ENCODE measurements at regions not wholly inside any gene's neighbourhood (a gene's known extent, or its start where the extent isn't known, plus 50 kb on each side); places are given as distances from the start of the nearest gene placed in this dataset.

- H3K4me1 ChIP-seq (ENCODE audit: control insufficient read depth, insufficient read depth, low read length, unreplicated experiment), result no peaks in the 10 kb centered on the region
- no peak overlapping the region for H2AFZ ChIP-seq (ENCODE audit: low read length, unreplicated experiment)
- H3K4me3 ChIP-seq (ENCODE audit: low read depth, low read length), result no peak overlapping the region
- H3K79me2 ChIP-seq (ENCODE audit: control insufficient read depth, insufficient read depth, low read length, unreplicated experiment), result no peaks in the 10 kb centered on the region
- H3K36me3 ChIP-seq (ENCODE audit: insufficient read depth, low read length), result no peaks in the 10 kb centered on the region
- H3K27ac ChIP-seq (ENCODE audit: low read depth, low read length), result no peak overlapping the region
- no peaks in the 10 kb centered on the region for H3K27me3 ChIP-seq (ENCODE audit: insufficient read depth, low read length)
Measured at GRCh38 chr5:106749826-106750225, 920.9 kb downstream of the EFNA5 start.

- Histone ChIP-seq H3K27ac (ENCODE audit: low read depth, low read length) (no peak overlapping the region), H3K4me1 (ENCODE audit: control insufficient read depth, insufficient read depth, low read length, unreplicated experiment) (peaks cover 3% of the 10 kb centered on the region), H3K27me3 (ENCODE audit: insufficient read depth, low read length) (no peaks in the 10 kb centered on the region), H2AFZ (ENCODE audit: low read length, unreplicated experiment) (no peak overlapping the region), H3K79me2 (ENCODE audit: control insufficient read depth, insufficient read depth, low read length, unreplicated experiment) (no peaks in the 10 kb centered on the region), H3K36me3 (ENCODE audit: insufficient read depth, low read length) (no peaks in the 10 kb centered on the region), H3K4me3 (ENCODE audit: low read depth, low read length) (no peak overlapping the region)
Measured at GRCh38 chr5:106739127-106739526, 931.6 kb downstream of the EFNA5 start.

GRCh38 chr5:106737111-106737510 lies 933.6 kb downstream of the EFNA5 start:
- Histone ChIP-seq H3K4me1 (ENCODE audit: control insufficient read depth, insufficient read depth, low read length, unreplicated experiment) (peaks cover 3% of the 10 kb centered on the region), H3K27ac (ENCODE audit: low read depth, low read length) (no peak overlapping the region), H3K36me3 (ENCODE audit: insufficient read depth, low read length) (no peaks in the 10 kb centered on the region), H3K79me2 (ENCODE audit: control insufficient read depth, insufficient read depth, low read length, unreplicated experiment) (no peaks in the 10 kb centered on the region), H3K4me3 (ENCODE audit: low read depth, low read length) (no peak overlapping the region), H3K27me3 (ENCODE audit: insufficient read depth, low read length) (no peaks in the 10 kb centered on the region), H2AFZ (ENCODE audit: low read length, unreplicated experiment) (peak overlapping the region; percentile 82)

- no peaks in the 10 kb centered on the region for H3K36me3 ChIP-seq (ENCODE audit: insufficient read depth, low read length)
- no peak overlapping the region for H3K27ac ChIP-seq (ENCODE audit: low read depth, low read length)
- H3K4me3 ChIP-seq (ENCODE audit: low read depth, low read length), result no peak overlapping the region
- peaks cover 3% of the 10 kb centered on the region for H3K4me1 ChIP-seq (ENCODE audit: control insufficient read depth, insufficient read depth, low read length, unreplicated experiment)
- H3K27me3 ChIP-seq (ENCODE audit: insufficient read depth, low read length), result no peaks in the 10 kb centered on the region
- no peak overlapping the region for H2AFZ ChIP-seq (ENCODE audit: low read length, unreplicated experiment)
- no peaks in the 10 kb centered on the region for H3K79me2 ChIP-seq (ENCODE audit: control insufficient read depth, insufficient read depth, low read length, unreplicated experiment)
Measured at GRCh38 chr5:106732624-106733023, 938.1 kb downstream of the EFNA5 start.

GRCh38 chr5:106730912-106731311 lies 939.8 kb downstream of the EFNA5 start:
- Histone ChIP-seq H3K27me3 (ENCODE audit: insufficient read depth, low read length) (no peaks in the 10 kb centered on the region), H3K4me3 (ENCODE audit: low read depth, low read length) (no peak overlapping the region), H2AFZ (ENCODE audit: low read length, unreplicated experiment) (no peak overlapping the region)

GRCh38 chr5:106730506-106730905 lies 940.2 kb downstream of the EFNA5 start:
- no peak overlapping the region for H3K27ac ChIP-seq (ENCODE audit: low read depth, low read length)
- H2AFZ ChIP-seq (ENCODE audit: low read length, unreplicated experiment), result no peak overlapping the region
- H3K4me1 ChIP-seq (ENCODE audit: control insufficient read depth, insufficient read depth, low read length, unreplicated experiment), result peaks cover 1% of the 10 kb centered on the region
- H3K27me3 ChIP-seq (ENCODE audit: insufficient read depth, low read length), result no peaks in the 10 kb centered on the region
- H3K79me2 ChIP-seq (ENCODE audit: control insufficient read depth, insufficient read depth, low read length, unreplicated experiment), result no peaks in the 10 kb centered on the region
- H3K4me3 ChIP-seq (ENCODE audit: low read depth, low read length), result no peak overlapping the region
- no peaks in the 10 kb centered on the region for H3K36me3 ChIP-seq (ENCODE audit: insufficient read depth, low read length)

More at GRCh38 chr5:106730912-106731311, 939.8 kb downstream of the EFNA5 start:
- H3K79me2 ChIP-seq (ENCODE audit: control insufficient read depth, insufficient read depth, low read length, unreplicated experiment), result no peaks in the 10 kb centered on the region
- no peaks in the 10 kb centered on the region for H3K4me1 ChIP-seq (ENCODE audit: control insufficient read depth, insufficient read depth, low read length, unreplicated experiment)
- no peak overlapping the region for H3K27ac ChIP-seq (ENCODE audit: low read depth, low read length)
- H3K36me3 ChIP-seq (ENCODE audit: insufficient read depth, low read length), result no peaks in the 10 kb centered on the region

- Histone ChIP-seq H2AFZ (ENCODE audit: low read length, unreplicated experiment) (peak overlapping the region; percentile 23), H3K27ac (ENCODE audit: low read depth, low read length) (no peak overlapping the region), H3K4me3 (ENCODE audit: low read depth, low read length) (no peak overlapping the region), H3K79me2 (ENCODE audit: control insufficient read depth, insufficient read depth, low read length, unreplicated experiment) (no peaks in the 10 kb centered on the region), H3K27me3 (ENCODE audit: insufficient read depth, low read length) (no peaks in the 10 kb centered on the region), H3K4me1 (ENCODE audit: control insufficient read depth, insufficient read depth, low read length, unreplicated experiment) (peaks cover 5% of the 10 kb centered on the region), H3K36me3 (ENCODE audit: insufficient read depth, low read length) (no peaks in the 10 kb centered on the region)
Measured at GRCh38 chr5:106728208-106728607, 942.5 kb downstream of the EFNA5 start.

GRCh38 chr5:106727071-106727470 lies 943.7 kb downstream of the EFNA5 start:
- Histone ChIP-seq H3K36me3 (ENCODE audit: insufficient read depth, low read length) (no peaks in the 10 kb centered on the region), H3K27ac (ENCODE audit: low read depth, low read length) (no peak overlapping the region), H3K4me1 (ENCODE audit: control insufficient read depth, insufficient read depth, low read length, unreplicated experiment) (peaks cover 5% of the 10 kb centered on the region), H3K4me3 (ENCODE audit: low read depth, low read length) (no peak overlapping the region), H2AFZ (ENCODE audit: low read length, unreplicated experiment) (peak overlapping the region; percentile 40), H3K79me2 (ENCODE audit: control insufficient read depth, insufficient read depth, low read length, unreplicated experiment) (no peaks in the 10 kb centered on the region), H3K27me3 (ENCODE audit: insufficient read depth, low read length) (no peaks in the 10 kb centered on the region)

- Histone ChIP-seq H3K27ac (ENCODE audit: low read depth, low read length) (no peak overlapping the region), H2AFZ (ENCODE audit: low read length, unreplicated experiment) (no peak overlapping the region), H3K27me3 (ENCODE audit: insufficient read depth, low read length) (no peaks in the 10 kb centered on the region), H3K4me3 (ENCODE audit: low read depth, low read length) (no peak overlapping the region), H3K36me3 (ENCODE audit: insufficient read depth, low read length) (no peaks in the 10 kb centered on the region), H3K4me1 (ENCODE audit: control insufficient read depth, insufficient read depth, low read length, unreplicated experiment) (peaks cover 3% of the 10 kb centered on the region), H3K79me2 (ENCODE audit: control insufficient read depth, insufficient read depth, low read length, unreplicated experiment) (no peaks in the 10 kb centered on the region)
Measured at GRCh38 chr5:106720367-106720766, 950.4 kb downstream of the EFNA5 start.

- Histone ChIP-seq H2AFZ (ENCODE audit: low read length, unreplicated experiment) (no peak overlapping the region), H3K27ac (ENCODE audit: low read depth, low read length) (no peak overlapping the region), H3K79me2 (ENCODE audit: control insufficient read depth, insufficient read depth, low read length, unreplicated experiment) (no peaks in the 10 kb centered on the region), H3K4me3 (ENCODE audit: low read depth, low read length) (no peak overlapping the region), H3K36me3 (ENCODE audit: insufficient read depth, low read length) (no peaks in the 10 kb centered on the region), H3K4me1 (ENCODE audit: control insufficient read depth, insufficient read depth, low read length, unreplicated experiment) (no peaks in the 10 kb centered on the region), H3K27me3 (ENCODE audit: insufficient read depth, low read length) (no peaks in the 10 kb centered on the region)
Measured at GRCh38 chr5:106699796-106700195, 970.9 kb downstream of the EFNA5 start.

GRCh38 chr5:106699198-106699597 lies 971.5 kb downstream of the EFNA5 start:
- Histone ChIP-seq H3K36me3 (ENCODE audit: insufficient read depth, low read length) (no peaks in the 10 kb centered on the region), H3K79me2 (ENCODE audit: control insufficient read depth, insufficient read depth, low read length, unreplicated experiment) (no peaks in the 10 kb centered on the region), H3K27ac (ENCODE audit: low read depth, low read length) (no peak overlapping the region), H3K4me3 (ENCODE audit: low read depth, low read length) (no peak overlapping the region), H3K27me3 (ENCODE audit: insufficient read depth, low read length) (no peaks in the 10 kb centered on the region), H3K4me1 (ENCODE audit: control insufficient read depth, insufficient read depth, low read length, unreplicated experiment) (no peaks in the 10 kb centered on the region), H2AFZ (ENCODE audit: low read length, unreplicated experiment) (peak overlapping the region; percentile 14)

Measured in ACC112 (cell line).